NCI-H146 treated with DMSO at 0.1 percent for 48 hours (cell line): ENCODE measurements at regions not wholly inside any gene's neighbourhood (a gene's known extent, or its start where the extent isn't known, plus 50 kb on each side); places are given as distances from the start of the nearest gene placed in this dataset.

ENCODE experiments used
- DNase-seq: peaks from one replicate; lab custom pipeline; 2025; ENCODE audit not compliant: unreplicated experiment; lab: John Stamatoyannopoulos, UW

DNA sequence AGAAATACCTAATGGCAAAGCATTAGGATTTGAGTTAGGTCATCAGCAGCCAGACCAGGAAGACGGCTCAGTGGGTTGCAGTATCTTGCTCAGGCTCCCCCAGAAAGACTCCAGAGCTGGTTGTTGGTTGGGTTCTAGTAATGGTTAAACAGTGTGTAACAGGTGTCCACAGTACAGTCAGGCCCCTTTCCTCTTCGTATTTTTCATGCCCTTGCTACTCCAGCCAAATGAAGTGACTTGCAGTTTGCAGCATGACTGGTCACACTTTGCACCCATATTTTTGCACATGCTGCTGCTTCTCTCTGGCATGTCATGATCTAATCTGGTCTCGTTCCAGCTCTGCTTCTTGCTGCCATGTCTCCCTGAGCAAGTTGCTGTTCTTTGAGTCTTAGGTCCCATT is 60.6 kb upstream of the TRPC7 start:
- DNase-seq: no peak

DNA sequence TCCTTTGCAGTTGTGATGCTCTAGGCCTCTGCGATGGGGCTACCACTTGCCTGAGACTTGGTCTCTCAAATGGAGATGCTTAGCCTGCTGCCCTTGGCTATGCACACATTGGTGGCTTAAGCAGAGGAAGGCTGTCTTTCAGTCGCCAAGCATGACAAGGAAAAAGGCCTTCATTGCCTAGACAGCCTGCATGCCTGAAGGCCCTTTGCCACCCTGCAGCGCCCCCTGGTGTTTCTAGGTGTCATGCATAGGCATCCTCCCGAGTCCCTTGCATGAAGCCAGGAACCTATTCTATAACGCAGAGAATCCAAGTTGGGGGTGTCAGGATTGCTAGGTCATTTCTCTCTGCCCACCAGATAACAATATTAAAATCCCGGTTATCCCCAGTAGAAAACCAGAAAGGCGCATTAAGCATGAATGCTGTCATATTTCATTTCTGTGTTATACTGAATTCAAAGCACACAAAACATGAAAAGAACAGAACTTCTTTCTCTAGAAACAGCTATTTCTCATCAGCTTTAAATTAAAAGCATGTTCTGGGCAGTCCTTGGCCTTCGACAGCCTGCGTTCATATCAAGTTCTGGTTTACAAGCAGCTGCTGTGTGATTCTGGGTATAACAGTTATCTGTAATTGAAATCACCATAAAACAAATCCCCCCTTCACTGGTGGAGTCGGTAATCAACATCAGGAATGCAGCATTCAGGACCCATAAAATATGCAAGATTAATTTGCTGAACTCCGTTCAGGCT is 59.7 kb upstream of the TRPC7 start:
- DNase-seq: no peak

DNA sequence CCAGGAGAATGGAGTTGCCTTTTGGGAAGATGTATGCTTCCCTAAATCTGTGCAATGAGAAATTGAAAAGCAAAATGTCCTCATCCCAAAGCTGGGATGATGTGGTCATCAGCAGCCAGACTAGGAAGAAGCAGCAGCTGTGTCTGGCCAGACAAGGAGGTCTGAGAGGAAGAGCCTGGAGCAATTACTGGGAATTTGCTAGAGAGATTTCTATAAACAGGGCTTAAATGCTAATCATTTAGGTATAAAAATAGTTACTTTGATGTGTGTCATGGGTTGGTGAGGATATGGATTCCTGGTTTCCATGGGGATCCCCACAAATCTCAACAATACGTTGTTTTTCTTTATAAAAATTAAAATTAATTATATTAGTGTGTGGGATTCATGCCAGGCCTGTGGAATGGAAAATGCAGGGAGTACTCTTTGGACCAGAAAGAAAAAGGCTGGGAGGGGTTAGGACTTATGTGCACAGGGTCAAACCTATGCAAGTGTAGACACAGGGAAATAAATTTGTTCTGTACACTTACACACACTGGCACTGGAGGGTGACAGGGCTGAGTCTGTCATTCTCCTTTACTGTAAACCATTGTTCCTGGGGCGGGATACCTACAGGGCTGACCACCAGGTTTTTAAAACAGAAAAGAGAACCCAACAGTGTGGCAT is 58.7 kb upstream of the TRPC7 start:
- no peak for DNase-seq

DNA sequence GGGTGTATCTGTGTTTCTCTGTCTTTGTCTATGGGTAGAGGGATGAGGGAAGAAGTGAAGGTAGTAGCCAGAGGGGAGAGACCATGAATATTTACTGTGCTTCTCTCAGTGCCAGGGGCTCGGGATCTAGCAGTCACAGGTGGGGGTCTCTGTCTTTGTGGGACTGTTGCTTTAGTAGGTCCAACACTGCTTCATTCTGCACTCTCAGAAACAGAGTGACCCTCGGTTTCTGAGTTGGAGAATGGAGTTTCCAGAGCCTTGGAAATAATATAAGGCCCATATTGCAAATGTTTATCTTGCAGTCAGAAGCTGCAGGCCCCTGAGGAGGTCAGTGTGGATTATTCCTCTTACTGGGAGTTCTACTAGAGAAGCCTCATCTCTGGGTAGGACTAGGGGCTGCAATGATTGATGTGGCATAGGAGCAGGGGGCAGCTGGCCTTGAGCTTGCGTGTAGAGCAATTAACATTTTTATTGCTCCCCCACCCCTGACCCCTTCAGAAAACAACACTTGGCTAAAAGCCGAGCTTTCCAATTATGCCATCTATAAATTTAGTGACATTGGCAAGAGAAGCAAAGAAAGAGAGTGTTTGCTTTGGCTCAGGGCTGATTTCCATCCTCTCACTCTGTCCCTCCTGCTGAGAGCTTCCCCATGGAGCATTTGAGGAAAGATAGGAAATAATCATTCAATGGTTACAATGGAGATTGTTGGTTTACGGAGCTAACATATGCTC is 55.0 kb upstream of the TRPC7 start:
- peak; percentile 12 for DNase-seq

DNA sequence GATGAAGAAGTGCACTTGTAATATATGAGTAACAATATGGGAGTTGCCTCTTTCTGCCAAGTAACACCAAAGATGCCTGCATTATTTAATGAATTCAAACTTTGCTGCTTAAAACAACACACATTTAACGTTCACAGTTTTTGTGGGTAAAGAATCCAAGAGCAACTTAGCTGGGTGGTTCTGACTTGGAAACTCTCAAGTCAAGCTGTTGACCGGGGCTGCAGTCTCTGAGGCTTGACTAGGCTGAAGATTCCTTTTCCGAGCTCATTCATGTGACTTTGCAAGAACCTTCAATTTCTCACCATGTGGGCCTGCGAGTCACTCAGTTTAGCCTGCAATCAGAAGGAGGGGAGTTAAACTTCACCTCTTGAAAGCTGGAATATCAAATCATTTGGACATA is 53.0 kb upstream of the TRPC7 start:
- DNase-seq: no peak
